ENCODE measurements at regions not wholly inside any gene's neighbourhood (a gene's known extent, or its start where the extent isn't known, plus 50 kb on each side); places are given as distances from the start of the nearest gene placed in this dataset.
"Not testable (repeated sequence)": the region's sequence is repeated elsewhere in the genome, so short reads cannot be mapped to it uniquely, and the experiment has no call there.

GRCh38 chr13:104634016-104634415 is 1567.8 kb upstream of the SLC10A2 start:
- DNase-seq = no peak

GRCh38 chr13:104632736-104633135 is 1566.5 kb upstream of the SLC10A2 start:
- DNase-seq = peak; percentile 9

- no peak for DNase-seq
Measured at GRCh38 chr13:104625201-104625600, 1559.0 kb upstream of the SLC10A2 start.

GRCh38 chr13:104616990-104617389 is 1550.8 kb upstream of the SLC10A2 start:
- DNase-seq = no peak

DNA sequence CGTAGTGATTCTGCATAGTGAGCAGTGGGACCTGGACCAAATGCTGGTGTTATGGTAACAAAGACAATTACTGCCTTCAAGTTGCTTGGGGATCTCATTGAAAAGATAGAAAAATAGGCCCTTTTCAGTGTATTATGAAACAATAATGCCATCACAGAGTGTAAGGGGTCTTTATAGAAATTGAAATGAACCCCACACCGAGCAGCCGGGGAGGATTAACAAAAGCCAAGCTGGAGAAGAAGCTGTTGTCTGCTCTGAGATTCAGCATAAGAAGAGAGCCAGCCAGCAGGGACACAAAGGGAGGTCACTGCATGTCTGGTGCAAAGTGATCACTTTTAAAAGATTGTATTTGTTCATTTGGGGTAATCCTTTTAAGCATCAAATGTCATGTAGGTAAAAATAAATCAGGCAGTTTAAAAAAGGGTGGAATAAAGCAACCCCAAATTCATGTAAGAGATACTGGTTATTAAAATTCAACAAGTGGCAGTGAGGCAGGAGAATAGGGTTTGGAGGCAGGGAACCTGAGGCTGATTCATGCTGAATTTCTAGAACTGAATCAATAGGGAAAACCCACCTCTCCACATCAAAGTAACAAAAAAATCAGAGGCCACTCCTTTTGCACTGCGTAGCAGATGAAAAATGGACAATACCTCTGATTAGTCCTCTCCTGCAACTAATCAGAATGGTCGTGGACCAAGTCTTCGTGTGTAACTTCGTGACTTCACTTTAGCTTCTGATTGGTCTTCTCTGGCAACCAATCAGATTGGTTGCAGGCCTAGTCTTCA is 1548.3 kb upstream of the SLC10A2 start:
- no peak for DNase-seq

- DNase-seq = no peak
Measured at GRCh38 chr13:104608331-104608730, 1542.1 kb upstream of the SLC10A2 start.

DNA sequence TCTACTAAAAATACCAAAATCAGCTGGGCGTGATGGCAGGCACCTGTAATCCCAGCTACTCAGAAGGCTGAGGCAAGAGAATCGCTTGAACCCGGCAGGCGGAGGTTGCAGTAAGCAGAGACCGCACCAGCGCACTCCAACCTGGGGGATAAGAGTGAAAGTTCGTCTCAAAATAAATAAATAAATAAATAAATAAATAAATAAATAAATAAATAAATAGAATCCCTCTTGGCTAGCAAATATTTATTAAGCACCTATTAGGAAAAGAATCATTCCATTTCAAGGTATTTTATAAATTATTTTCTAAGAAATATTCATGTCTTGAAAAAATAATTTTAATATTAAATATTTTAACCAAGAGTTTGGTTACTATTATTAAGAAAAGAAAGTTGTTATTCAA is 1539.2 kb upstream of the SLC10A2 start:
- not testable (repeated sequence) for DNase-seq

GRCh38 chr13:104597546-104598180 is 1531.4 kb upstream of the SLC10A2 start:
- no peak for DNase-seq

DNA sequence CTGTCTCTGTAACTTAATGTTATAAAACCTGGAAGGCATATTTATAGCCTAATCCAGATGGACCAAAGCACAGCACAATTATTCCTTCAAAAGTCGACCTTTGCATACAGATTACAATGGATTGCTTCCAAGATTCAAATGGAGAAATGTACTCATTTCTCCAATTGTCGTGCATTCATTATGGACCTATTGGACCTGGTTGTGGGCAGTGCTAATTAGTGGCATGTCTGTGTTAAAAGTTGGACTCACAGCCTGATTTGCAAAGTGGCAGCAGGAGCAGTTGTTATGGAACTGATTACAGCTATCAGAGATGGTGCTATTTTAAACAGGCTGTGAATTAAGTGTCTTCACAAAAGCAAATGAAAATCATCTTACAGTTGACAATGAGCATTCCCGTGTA is 1529.3 kb upstream of the SLC10A2 start:
- DNase-seq = no peak

GRCh38 chr13:104594806-104595205 is 1528.6 kb upstream of the SLC10A2 start:
- DNase-seq = no peak

GRCh38 chr13:104593693-104594092 is 1527.5 kb upstream of the SLC10A2 start:
- no peak for DNase-seq

DNA sequence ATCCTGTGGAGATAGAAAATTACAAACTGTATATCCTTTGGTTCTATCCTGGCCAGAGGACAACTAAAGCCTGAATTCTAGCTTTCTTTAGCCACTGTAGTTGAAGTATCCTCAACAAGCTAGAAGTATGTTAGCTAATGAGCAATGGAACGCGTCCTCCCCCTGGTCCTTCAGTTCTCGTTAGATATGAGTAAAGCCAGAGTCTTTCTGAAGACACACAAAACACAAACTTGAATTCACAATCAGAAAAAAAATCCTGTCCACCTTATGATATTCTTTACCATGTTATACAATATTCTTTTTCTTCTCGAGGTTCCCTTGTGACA is 1527.0 kb upstream of the SLC10A2 start:
- no peak for DNase-seq

DNA sequence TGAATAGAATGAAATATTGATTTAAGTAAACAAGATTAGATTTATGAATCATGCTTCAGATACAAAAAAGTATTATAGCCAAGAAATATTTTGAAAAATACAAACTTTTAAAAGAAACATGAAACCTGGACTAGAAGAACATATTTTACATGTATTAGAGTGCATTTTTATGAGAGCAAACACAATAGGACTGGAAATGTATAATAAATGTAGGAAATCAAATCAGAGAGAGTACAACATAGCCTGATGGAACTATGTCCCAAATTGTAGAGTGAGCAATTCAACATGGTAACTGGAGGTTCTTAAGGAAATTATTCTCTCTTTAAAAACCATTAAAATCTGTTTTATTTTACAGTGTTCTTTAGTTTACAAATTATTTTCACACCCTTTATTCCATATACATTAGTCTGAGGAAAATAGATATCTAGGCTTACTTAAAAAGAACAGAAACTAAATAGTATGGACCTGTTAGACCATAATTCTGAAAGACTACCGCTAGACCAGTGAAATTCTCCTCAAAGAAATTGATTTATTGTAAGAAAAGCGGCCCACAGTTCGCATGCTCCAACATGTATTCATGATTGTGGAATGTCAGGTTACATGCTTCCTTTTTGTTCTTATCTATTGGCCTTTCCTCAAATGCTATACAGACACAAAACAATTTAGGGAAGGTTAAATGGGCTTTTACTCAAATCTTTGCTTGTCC is 1526.5 kb upstream of the SLC10A2 start:
- no peak for DNase-seq

DNA sequence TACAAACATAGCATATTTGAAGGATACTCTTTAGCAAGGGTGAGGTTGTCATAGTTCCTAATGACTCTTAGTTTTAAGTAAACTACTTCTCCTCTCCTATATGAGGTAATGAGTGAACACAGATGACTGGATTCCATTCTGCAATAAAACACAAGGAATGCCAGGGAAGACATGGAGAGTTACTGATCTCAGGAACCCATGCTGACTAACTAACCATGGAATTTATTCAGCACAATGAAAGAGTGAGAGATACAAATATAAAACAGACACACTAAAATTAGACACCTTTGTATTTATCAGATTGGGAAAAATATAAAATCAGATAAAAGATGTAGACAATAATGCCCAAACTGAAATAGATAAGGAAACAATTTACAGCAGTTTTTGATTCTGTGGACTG is 1525.9 kb upstream of the SLC10A2 start:
- DNase-seq = no peak

DNA sequence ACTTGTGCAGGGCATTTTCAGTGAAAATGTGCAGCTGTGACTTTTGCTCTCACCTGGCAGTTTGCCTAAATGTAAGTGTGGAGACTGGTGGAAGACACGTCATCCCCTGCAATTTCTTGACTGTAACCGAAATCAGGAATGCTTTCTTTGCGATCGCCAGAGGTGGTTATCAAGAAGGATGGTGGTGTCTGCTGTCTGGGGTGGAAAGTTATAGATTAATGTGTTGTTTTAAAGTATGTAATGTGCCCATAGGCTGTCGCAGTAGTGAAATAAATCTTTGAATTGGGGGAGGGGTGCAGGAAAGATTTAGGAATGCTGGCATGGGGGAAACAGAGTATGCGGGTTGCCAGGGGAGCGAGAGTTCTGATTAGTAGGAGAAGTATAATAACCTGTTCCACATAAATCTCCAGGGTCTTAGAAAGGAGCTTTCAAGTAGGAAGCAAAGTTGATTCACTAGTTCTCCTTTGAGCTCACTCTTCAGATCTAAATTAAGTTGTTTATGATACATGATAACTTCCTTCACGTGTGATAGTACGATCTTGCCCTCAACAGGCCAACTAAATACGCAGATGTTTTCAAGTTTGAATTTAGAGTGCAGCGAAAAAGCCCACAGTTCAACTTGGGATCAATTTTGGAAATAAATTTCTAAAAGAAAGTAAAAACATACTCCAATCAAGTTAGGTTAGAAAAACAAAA is 1520.0 kb upstream of the SLC10A2 start:
- DNase-seq = no peak

DNA sequence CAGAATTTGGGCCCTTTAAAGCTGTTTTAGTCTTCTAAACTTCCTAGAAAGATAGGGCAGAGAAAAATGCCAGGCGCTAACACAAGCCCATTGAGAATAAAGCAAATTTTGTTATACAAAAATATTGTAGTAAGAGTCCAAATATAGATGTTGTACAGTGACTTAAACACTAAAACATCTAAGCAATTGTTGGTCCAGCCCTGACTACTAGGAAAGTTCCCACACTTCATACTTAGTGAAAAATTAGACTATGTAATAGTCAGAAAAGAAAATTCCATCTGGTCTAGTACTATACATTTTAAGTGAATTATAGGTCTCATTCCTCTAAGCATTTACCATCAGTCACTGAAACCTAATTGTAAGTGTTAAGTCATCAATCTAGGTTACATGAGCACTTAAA is 1518.3 kb upstream of the SLC10A2 start:
- DNase-seq = no peak

- no peak for DNase-seq
Measured at GRCh38 chr13:104580931-104581330, 1514.7 kb upstream of the SLC10A2 start.

DNA sequence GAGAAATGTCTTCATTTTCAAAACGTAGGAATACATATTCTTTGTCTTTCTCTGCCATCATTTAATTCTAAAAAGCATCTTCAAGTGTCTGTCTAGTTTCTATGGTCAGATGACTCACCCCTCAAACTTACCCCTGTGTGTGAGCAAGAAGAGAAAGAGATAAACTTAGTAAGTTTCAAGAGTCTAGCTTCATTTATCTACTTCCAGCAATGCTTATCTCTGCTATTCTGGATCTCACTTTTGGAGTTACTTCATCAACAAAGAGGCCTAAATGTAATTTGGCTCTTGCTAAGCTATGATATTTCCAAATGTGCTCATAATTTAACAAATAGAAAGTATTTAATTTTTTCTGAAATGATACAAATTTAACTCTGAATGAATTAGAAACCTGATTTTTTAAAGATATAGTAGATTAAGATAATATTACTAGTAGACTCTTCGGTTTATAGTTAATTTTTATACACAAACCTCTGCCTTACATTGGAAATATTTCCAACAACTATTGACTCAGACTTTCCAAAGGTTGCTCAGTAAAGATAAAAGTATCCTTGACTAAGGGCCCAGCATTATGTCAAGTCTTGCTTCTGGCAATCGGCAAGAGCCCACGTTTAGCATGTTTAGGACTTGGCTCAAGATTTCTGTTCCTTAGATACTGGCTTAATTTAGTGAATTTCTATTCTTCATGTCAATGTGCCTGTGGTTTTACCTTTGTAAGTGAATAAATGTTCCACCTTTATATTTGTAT is 1511.0 kb upstream of the SLC10A2 start:
- DNase-seq = no peak

GRCh38 chr13:104571893-104572229 is 1505.6 kb upstream of the SLC10A2 start:
- no peak for DNase-seq

DNA sequence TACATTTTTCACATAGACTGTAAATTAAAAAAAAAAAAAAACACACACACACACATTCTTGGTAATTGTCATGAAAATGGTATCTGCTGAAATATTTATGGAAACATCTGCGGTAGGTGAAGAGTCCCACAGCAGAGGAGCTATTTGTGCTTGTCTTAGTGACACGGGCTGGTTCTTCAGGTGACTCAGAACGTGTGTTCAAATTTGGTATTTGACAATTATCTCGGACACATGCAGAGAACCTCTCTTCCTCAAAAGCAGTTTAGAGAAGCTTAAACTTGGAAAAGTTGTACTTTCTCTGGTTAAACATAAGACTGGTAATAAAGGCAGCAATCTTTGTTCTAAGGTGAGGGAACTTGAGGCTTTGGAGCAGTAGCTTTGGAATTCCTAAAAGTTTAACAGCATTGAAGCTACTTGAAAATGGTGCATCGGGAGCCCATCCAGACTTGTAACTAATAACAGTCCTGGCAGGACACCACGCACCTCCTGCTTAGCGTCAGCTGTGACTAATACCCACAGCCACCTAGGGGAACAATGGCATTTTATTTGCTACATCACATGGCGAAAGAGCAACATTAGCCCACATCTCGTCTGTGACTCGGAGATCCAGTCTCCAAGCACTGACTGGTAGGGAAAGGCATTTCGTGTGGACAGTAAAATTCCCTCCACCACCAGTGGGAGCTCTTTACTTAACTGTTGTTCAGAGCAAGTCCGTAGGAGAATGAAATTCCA is 1505.1 kb upstream of the SLC10A2 start:
- DNase-seq = peak; percentile 8

DNA sequence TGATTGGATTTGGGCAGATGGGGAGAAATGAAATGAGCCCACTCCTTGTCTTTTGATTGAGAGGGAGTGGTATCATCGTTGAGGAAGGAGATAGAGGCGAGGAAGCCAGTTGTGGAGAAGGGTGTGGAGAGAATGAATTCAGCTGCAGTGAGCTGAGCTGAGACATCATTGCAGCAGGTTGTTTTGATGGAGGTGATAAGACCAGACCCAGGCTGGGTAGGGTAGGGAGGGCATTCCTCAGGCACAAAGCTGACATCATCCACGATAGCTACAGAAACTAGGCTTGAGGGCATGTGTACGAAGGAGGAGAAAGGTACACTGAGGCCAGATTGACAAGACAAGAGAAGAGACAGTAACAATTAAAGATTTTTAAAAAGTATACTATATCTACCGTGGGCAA is 1500.9 kb upstream of the SLC10A2 start:
- DNase-seq = no peak

DNA sequence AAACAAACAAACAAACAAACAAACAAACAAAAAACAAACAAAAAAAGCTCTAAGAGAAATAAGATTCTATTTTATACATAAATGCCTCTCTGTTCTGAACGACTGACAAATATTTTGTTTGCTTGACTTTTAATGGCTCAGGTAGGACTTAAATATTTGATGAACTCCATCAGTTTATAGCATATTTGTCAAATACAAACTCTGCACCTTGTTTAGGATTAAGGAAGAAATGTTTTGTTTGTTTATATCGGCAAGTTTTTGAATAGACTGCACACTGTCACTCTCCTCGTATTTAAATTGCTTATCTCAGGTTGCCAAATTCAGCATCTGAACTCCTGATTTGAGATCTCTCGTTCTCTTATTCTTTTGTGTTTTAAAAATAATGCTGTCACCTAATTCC is 1499.7 kb upstream of the SLC10A2 start:
- DNase-seq = no peak
